IMR-90 (cell line): ENCODE measurements at regions not wholly inside any gene's neighbourhood (a gene's known extent, or its start where the extent isn't known, plus 50 kb on each side); places are given as distances from the start of the nearest gene placed in this dataset.

Source experiments
- ATAC-seq: fragments of 200-7000 bp; cut with Tn5 transposase; 2 replicates; pipeline ENCODE4 v1.9.1; 2020; ENCODE audit warnings: low read depth, mild to moderate bottlenecking, moderate library complexity
- BruUV-seq: library from RNA; stranded (reverse); fragments of 400-500 nt; replicated peaks from 2 replicates; lab custom pipeline; 2021; lab: Mats Ljungman, UMichigan
- CTCF ChIA-PET: fragments of 300-600 bp; formaldehyde crosslinking; extraction: SDS; loops from one replicate; lab custom pipeline; 2021; ENCODE audit warnings: antibody characterized with exemption; lab: Yijun Ruan, JAX
- POLR2A ChIA-PET: fragments of 300-600 bp; sonication (Branson Sonifier 250); formaldehyde crosslinking; loops from one replicate; lab custom pipeline; 2022; ENCODE audit warnings: antibody characterized with exemption; ENCODE audit not compliant: unreplicated experiment; lab: Charles Lee
- DNase-seq: peaks from one replicate; pipeline ENCODE4 v3.0.0; 2013
- H2AFZ ChIP-seq: replicated peaks from 2 replicates; pipeline ENCODE3; 2013; ENCODE audit warnings: low read length, mild to moderate bottlenecking; ENCODE audit not compliant: poor library complexity
- H2AK5ac ChIP-seq: 2 replicates; pipeline ENCODE4 v1.6.1; 2013; ENCODE audit warnings: low read depth, low read length, inconsistent platforms
- H2AK9ac ChIP-seq: replicated peaks from 2 replicates; pipeline ENCODE3; 2013; ENCODE audit warnings: mild to moderate bottlenecking, low read depth, low read length, moderate library complexity; ENCODE audit not compliant: poor library complexity
- H2BK120ac ChIP-seq: 2 replicates; pipeline ENCODE4 v1.6.1; 2013; ENCODE audit warnings: low read depth, low read length, inconsistent platforms
- H2BK15ac ChIP-seq: 3 replicates; pipeline ENCODE4 v1.6.1; 2013; ENCODE audit warnings: low read depth, low read length, inconsistent platforms
- H2BK20ac ChIP-seq: 2 replicates; pipeline ENCODE4 v1.6.1; 2013; ENCODE audit warnings: low read depth, mild to moderate bottlenecking, inconsistent platforms, low read length, moderate library complexity
- H2BK5ac ChIP-seq: 2 replicates; pipeline ENCODE4 v1.6.1; 2013; ENCODE audit warnings: mild to moderate bottlenecking, low read depth, low read length, inconsistent platforms; ENCODE audit not compliant: poor library complexity, severe bottlenecking
- H3K14ac ChIP-seq: replicated peaks from 2 replicates; pipeline ENCODE4 v1.6.1; 2013; ENCODE audit warnings: low read depth, low read length, inconsistent platforms
- H3K18ac ChIP-seq: 2 replicates; pipeline ENCODE4 v1.6.1; 2013; ENCODE audit warnings: low read depth, low read length, control low read depth
- H3K23ac ChIP-seq: 2 replicates; pipeline ENCODE4 v1.6.1; 2013; ENCODE audit warnings: low read depth, low read length, inconsistent platforms
- H3K27ac ChIP-seq: 2 replicates; pipeline ENCODE4 v1.5.1; 2013; ENCODE audit warnings: mild to moderate bottlenecking, control low read depth, low read length; ENCODE audit not compliant: insufficient read depth
- H3K27me3 ChIP-seq: 2 replicates; pipeline ENCODE4 v1.6.1; 2013; ENCODE audit warnings: low read length; ENCODE audit not compliant: control insufficient read depth, insufficient read depth
- H3K36me3 ChIP-seq: 2 replicates; pipeline ENCODE4 v1.6.1; 2013; ENCODE audit warnings: low read length, mixed read lengths; ENCODE audit not compliant: control insufficient read depth, insufficient read depth
- H3K4ac ChIP-seq: 2 replicates; pipeline ENCODE4 v1.6.1; 2013; ENCODE audit warnings: low read depth, low read length, inconsistent platforms
- H3K4me1 ChIP-seq: 2 replicates; pipeline ENCODE4 v1.6.1; 2013; ENCODE audit warnings: low read length, mixed read lengths; ENCODE audit not compliant: control insufficient read depth, insufficient read depth
- H3K4me2 ChIP-seq: 2 replicates; pipeline ENCODE4 v1.6.1; 2013; ENCODE audit warnings: low read depth, mild to moderate bottlenecking, control low read depth, low read length, moderate library complexity
- H3K4me3 ChIP-seq: 2 replicates; pipeline ENCODE4 v1.5.1; 2013; ENCODE audit warnings: low read depth, mild to moderate bottlenecking, control low read depth, low read length, moderate library complexity; ENCODE audit not compliant: insufficient read depth
- H3K56ac ChIP-seq: 2 replicates; pipeline ENCODE4 v1.6.1; 2013; ENCODE audit warnings: low read length, inconsistent platforms; ENCODE audit not compliant: insufficient read depth; ENCODE audit errors: extremely low read depth
- H3K79me1 ChIP-seq, 2 experiments: 2 replicates each; pipeline ENCODE4 v1.6.1; 2013; ENCODE audit warnings: low read length in 2 of 2, inconsistent platforms in 1 of 2, low read depth in 1 of 2
- H3K9ac ChIP-seq: 2 replicates; pipeline ENCODE4 v1.6.1; 2013; ENCODE audit warnings: low read depth, low read length, control low read depth
- H3K9me1 ChIP-seq: 2 replicates; pipeline ENCODE4 v1.6.1; 2013; ENCODE audit warnings: low read length, inconsistent platforms; ENCODE audit not compliant: insufficient read depth
- H3K9me3 ChIP-seq: 2 replicates; pipeline ENCODE4 v1.6.1; 2013; ENCODE audit warnings: low read length; ENCODE audit not compliant: control insufficient read depth, insufficient read depth
- H4K20me1 ChIP-seq: 2 replicates; pipeline ENCODE4 v1.6.1; 2013; ENCODE audit warnings: low read length, inconsistent platforms; ENCODE audit not compliant: insufficient read depth
- H4K5ac ChIP-seq: 2 replicates; pipeline ENCODE4 v1.6.1; 2013; ENCODE audit warnings: mild to moderate bottlenecking, low read depth, low read length, control low read depth
- H4K8ac ChIP-seq, 2 experiments: 2 replicates each; pipeline ENCODE4 v1.6.1; 2013; ENCODE audit warnings: low read depth in 2 of 2, low read length in 2 of 2, control low read depth in 1 of 2, inconsistent platforms in 1 of 2
- H4K91ac ChIP-seq: 2 replicates; pipeline ENCODE4 v1.6.1; 2013; ENCODE audit warnings: low read depth, low read length, inconsistent platforms; ENCODE audit not compliant: insufficient read depth
- BHLHE40 ChIP-seq: fragments of 150-350 bp; IDR thresholded peaks from 2 replicates; pipeline ENCODE4 v1.6.1; 2016; ENCODE audit warnings: mild to moderate bottlenecking, low read depth, low read length
- CHD1 ChIP-seq: IDR thresholded peaks from 2 replicates; pipeline ENCODE4 v1.6.1; 2012; ENCODE audit warnings: low read depth, low read length, improper control_type of control experiment
- CTCF ChIP-seq: conservative IDR thresholded peaks from 2 replicates; pipeline ENCODE4 v1.5.1; 2012; ENCODE audit warnings: mild to moderate bottlenecking, low read depth, low read length, improper control_type of control experiment
- FOS ChIP-seq: fragments of 150-350 bp; IDR thresholded peaks from 2 replicates; pipeline ENCODE4 v1.6.1; 2016; ENCODE audit warnings: low read depth, low read length
- MAFK ChIP-seq: IDR thresholded peaks from 2 replicates; pipeline ENCODE4 v1.6.1; 2012; ENCODE audit warnings: low read depth, low read length, improper control_type of control experiment
- MAZ ChIP-seq: IDR thresholded peaks from 2 replicates; pipeline ENCODE4 v1.6.1; 2012; ENCODE audit warnings: low read depth, mild to moderate bottlenecking, low read length, improper control_type of control experiment, moderate library complexity, borderline replicate concordance
- RCOR1 ChIP-seq: IDR thresholded peaks from 2 replicates; pipeline ENCODE4 v1.6.1; 2012; ENCODE audit warnings: mild to moderate bottlenecking, low read length, improper control_type of control experiment; ENCODE audit not compliant: insufficient replicate concordance
- RFX5 ChIP-seq: IDR thresholded peaks from 2 replicates; pipeline ENCODE4 v1.8.0; 2012; ENCODE audit warnings: low read depth, mild to moderate bottlenecking, low read length, moderate library complexity
- USF2 ChIP-seq: fragments of 150-350 bp; IDR thresholded peaks from 2 replicates; pipeline ENCODE4 v1.6.1; 2017; ENCODE audit warnings: mild to moderate bottlenecking, antibody characterized with exemption, low read length, low read depth
- WGBS, 2 experiments: methylation state at CpG; one replicate each; pipeline versions ENCODE4 v1.1.5 to v1.1.7; 2013; ENCODE audit warnings: missing lambda C conversion rate in 2 of 2; ENCODE audit not compliant: insufficient read length in 1 of 2; ENCODE audit errors: extremely low coverage in 2 of 2; 5-methylcytosine and 5-hydroxymethylcytosine counted together
- dilution Hi-C: fragments of 300-500 bp; cut with HindIII; formaldehyde crosslinking; loops from one replicate; pipeline ENCODE4 v1.14.3; 2018; ENCODE audit warnings: low sequenced_read_pairs; ENCODE audit not compliant: unreplicated experiment
- in situ Hi-C: fragments of 300-500 bp; cut with MboI; formaldehyde crosslinking; loops from 3 replicates; pipeline ENCODE4 v1.14.3; 2019; ENCODE audit warnings: low sequenced_read_pairs, inconsistent platforms, mixed read lengths
- intact Hi-C: fragments of 100-400 bp; cut with micrococcal nuclease; formaldehyde crosslinking; loops from 2 replicates; pipeline ENCODE4 v1.10.0; 2022
- TF ChIP-seq, protein P1 (sequence below): fragments of 150-350 bp; IDR thresholded peaks from 2 replicates; pipeline ENCODE4 v1.6.1; 2016; ENCODE audit warnings: low read depth, mild to moderate bottlenecking, low read length, moderate library complexity, borderline replicate concordance

GRCh38 chr2:104049438-104049837 lies 804.5 kb upstream of the POU3F3 start:
- Histone ChIP-seq H3K4me2 (no peak overlapping the region), H4K91ac (no peak overlapping the region), H4K8ac (no peak overlapping the region), H2BK5ac (no peak overlapping the region), H3K4me3 (no peak overlapping the region), H3K36me3 (no peaks in the 10 kb centered on the region), H3K9me3 (peaks cover 6% of the 10 kb centered on the region; the same call in 1 of the 2 replicates), H4K5ac (no peak overlapping the region), H3K4ac (no peak overlapping the region), H4K20me1 (no peaks in the 10 kb centered on the region), H3K23ac (no peak overlapping the region), H3K27ac (no peak overlapping the region), H3K9ac (no peak overlapping the region), H2AK9ac (no peak overlapping the region), H3K9me1 (no peaks in the 10 kb centered on the region), H2BK20ac (no peak overlapping the region), H2AFZ (no peak overlapping the region), H3K56ac (no peak overlapping the region), H2BK120ac (no peak overlapping the region), H2BK15ac (no peak overlapping the region), H3K18ac (no peak overlapping the region), H3K27me3 (no peaks in the 10 kb centered on the region), H3K79me1 (no peaks in the 10 kb centered on the region), H3K14ac (no peak overlapping the region), H2AK5ac (no peak overlapping the region), H3K4me1 (no peaks in the 10 kb centered on the region)
- POLR2A ChIA-PET = no interaction called here
- BruUV-seq = no TSS peak
- CTCF ChIA-PET = no interaction called here
- intact Hi-C loops (no loop called here), in situ Hi-C loops (no loop called here), dilution Hi-C loops (no loop called here)
- WGBS, 2 experiments = no CpG with 5 or more reads among the region's 4 CpGs
- no peak for DNase-seq
- TF ChIP-seq USF2 = no peak
- no peak for TF ChIP-seq MAZ
- TF ChIP-seq, protein P1, sequence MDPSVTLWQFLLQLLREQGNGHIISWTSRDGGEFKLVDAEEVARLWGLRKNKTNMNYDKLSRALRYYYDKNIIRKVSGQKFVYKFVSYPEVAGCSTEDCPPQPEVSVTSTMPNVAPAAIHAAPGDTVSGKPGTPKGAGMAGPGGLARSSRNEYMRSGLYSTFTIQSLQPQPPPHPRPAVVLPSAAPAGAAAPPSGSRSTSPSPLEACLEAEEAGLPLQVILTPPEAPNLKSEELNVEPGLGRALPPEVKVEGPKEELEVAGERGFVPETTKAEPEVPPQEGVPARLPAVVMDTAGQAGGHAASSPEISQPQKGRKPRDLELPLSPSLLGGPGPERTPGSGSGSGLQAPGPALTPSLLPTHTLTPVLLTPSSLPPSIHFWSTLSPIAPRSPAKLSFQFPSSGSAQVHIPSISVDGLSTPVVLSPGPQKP = no peak
- TF ChIP-seq CHD1 = no peak
- TF ChIP-seq MAFK = no peak
- TF ChIP-seq RFX5 = no peak
- TF ChIP-seq FOS = no peak
- no peak for TF ChIP-seq CTCF
- TF ChIP-seq BHLHE40 = no peak
- TF ChIP-seq RCOR1 = no peak
- no peak for ATAC-seq
